ENCODE measurements at regions not wholly inside any gene's neighbourhood (a gene's known extent, or its start where the extent isn't known, plus 50 kb on each side); places are given as distances from the start of the nearest gene placed in this dataset.

DNA sequence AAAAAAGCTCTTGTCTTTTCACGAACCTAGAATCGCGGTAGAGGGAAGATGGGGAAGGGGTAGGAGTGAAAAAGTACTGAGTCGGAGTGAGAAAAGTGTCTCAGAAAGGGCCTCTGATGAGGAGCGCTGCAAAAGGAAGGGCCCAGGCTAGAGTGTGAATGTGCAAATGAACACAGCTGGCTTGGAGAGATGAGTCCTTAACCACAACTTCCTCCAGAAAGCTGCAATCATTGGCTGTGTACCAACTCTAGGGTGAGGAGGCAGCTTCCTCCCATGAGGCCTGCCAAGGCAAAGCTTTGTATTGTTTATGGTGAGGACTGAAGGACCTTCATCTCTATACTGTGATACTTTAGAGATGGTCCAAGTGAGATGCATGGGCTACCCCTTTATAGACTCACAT is 566.9 kb upstream of the ANO5 start:
- H3K4me1 ChIP-seq (ENCODE audit: insufficient read depth, low read length) = no peaks in the 10 kb centered on the region
- no peaks in the 10 kb centered on the region for H3K36me3 ChIP-seq (ENCODE audit: insufficient read depth, low read length)
- no peak overlapping the region for H3K27ac ChIP-seq (ENCODE audit: low read depth, low read length)
- H3K9ac ChIP-seq (ENCODE audit: low read depth, low read length) = no peak overlapping the region
- no peaks in the 10 kb centered on the region for H3K27me3 ChIP-seq (ENCODE audit: insufficient read depth, low read length)
- 95% methylated on average over 5 of the region's 5 CpGs for WGBS
- no peak overlapping the region for H3K4me3 ChIP-seq (ENCODE audit: low read length)
- H3K9me3 ChIP-seq (ENCODE audit: insufficient read depth, low read depth, low read length) = no peaks in the 10 kb centered on the region

DNA sequence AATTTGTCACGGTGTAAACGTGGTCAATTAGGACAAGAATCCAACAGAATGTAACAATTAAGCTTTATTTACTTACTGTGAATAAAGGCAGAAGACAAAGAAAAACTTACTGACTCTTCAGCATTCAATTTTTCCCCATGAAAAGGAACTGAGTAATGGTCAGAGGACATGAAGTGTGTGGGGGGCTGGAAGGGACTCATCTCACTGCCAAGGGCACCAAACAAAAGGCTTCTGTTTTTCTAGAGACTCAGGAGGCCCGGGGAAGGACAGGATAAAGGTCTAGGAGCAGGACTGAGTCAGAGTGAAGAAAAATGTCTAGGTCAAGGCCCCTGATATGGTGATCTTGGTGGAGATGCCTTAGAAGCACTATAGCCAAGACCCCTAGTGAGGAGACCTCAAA is 564.2 kb upstream of the ANO5 start:
- no peak overlapping the region for H3K27ac ChIP-seq (ENCODE audit: low read depth, low read length)
- 78% methylated on average over 3 of the region's 3 CpGs for WGBS

DNA sequence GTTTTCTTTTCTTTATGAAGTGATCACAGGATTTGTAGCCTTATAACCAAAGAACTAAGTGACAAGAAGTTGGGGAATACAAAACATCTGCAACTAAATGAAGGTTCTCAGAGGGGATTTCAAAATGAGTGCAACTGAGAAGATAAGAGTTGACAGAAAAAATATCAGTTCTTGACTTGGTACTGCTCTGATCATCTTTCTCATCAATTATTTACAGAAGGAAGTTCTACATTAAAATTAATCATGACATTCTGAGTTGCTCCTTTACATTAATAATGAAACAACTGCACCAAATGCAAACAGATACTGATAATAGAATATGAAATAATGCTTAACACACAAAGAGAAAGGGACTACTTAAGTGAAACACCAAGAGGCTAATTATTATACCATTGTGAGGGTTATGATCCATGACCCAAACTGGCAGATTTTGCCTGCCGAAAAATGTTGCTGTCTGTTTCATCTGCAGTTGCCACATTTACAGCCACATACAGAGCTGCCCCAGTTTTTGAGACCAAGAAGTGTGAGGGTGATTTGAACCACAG is 561.9 kb upstream of the ANO5 start:
- no peaks in the 10 kb centered on the region for H3K4me1 ChIP-seq (ENCODE audit: insufficient read depth, low read length)
- H3K36me3 ChIP-seq (ENCODE audit: insufficient read depth, low read length) = no peaks in the 10 kb centered on the region
- H3K4me3 ChIP-seq (ENCODE audit: low read length) = no peak overlapping the region
- H3K9ac ChIP-seq (ENCODE audit: low read depth, low read length) = no peak overlapping the region
- 96% methylated on average over 1 of the region's 1 CpG for WGBS
- H3K27me3 ChIP-seq (ENCODE audit: insufficient read depth, low read length) = no peaks in the 10 kb centered on the region
- no peak overlapping the region for H3K27ac ChIP-seq (ENCODE audit: low read depth, low read length)
- H3K9me3 ChIP-seq (ENCODE audit: insufficient read depth, low read depth, low read length) = no peaks in the 10 kb centered on the region

More for the DNA sequence above, 564.2 kb upstream of the ANO5 start:
- no peaks in the 10 kb centered on the region for H3K9me3 ChIP-seq (ENCODE audit: insufficient read depth, low read depth, low read length)
- no peaks in the 10 kb centered on the region for H3K36me3 ChIP-seq (ENCODE audit: insufficient read depth, low read length)
- H3K4me1 ChIP-seq (ENCODE audit: insufficient read depth, low read length) = no peaks in the 10 kb centered on the region
- no peaks in the 10 kb centered on the region for H3K27me3 ChIP-seq (ENCODE audit: insufficient read depth, low read length)
- no peak overlapping the region for H3K4me3 ChIP-seq (ENCODE audit: low read length)
- H3K9ac ChIP-seq (ENCODE audit: low read depth, low read length) = no peak overlapping the region

DNA sequence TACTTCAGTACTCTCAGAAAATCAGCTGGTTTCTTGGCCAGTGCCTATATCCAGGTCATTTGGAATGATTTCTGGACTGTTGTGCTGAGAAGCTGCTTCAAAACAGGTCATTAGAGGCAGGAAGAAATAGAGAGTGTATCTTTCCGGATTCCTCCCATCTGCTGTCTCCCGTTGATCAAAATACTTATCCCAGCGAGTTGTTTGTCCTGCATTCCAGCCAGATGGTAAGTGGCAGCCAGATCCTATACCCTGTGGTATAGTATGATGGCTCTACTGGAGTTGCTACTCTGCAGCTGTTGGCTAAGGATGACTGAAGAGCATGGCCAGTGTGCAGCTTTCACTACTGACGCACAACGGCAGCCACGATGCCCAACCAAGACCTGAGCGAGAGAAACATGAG is 560.9 kb upstream of the ANO5 start:
- no peak overlapping the region for H3K4me3 ChIP-seq (ENCODE audit: low read length)
- no peaks in the 10 kb centered on the region for H3K4me1 ChIP-seq (ENCODE audit: insufficient read depth, low read length)
- no peaks in the 10 kb centered on the region for H3K9me3 ChIP-seq (ENCODE audit: insufficient read depth, low read depth, low read length)
- H3K36me3 ChIP-seq (ENCODE audit: insufficient read depth, low read length) = no peaks in the 10 kb centered on the region
- H3K27me3 ChIP-seq (ENCODE audit: insufficient read depth, low read length) = no peaks in the 10 kb centered on the region
- WGBS = 96% methylated on average over 7 of the region's 7 CpGs
- no peak overlapping the region for H3K27ac ChIP-seq (ENCODE audit: low read depth, low read length)
- no peak overlapping the region for H3K9ac ChIP-seq (ENCODE audit: low read depth, low read length)

DNA sequence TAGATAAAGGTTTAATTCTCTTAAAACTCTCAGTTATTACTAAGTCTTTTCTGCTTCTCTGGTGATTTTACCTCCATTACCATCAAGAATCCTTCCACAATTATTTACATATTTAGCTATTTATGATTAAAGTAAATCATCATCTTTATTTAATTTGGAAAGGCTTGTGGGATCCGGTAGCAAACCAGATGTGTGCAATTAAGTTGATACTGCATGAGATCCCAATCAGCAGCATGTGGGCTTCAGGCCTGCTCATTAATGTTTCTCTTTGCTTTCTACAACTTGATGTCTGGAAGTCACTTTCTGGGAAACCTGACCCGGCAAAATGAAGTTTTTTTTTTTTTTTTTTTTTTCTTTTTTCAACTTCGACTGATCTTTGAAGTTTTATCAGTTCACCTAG is 558.4 kb upstream of the ANO5 start:
- H3K36me3 ChIP-seq (ENCODE audit: insufficient read depth, low read length) = no peaks in the 10 kb centered on the region
- no peak overlapping the region for H3K27ac ChIP-seq (ENCODE audit: low read depth, low read length)
- no peaks in the 10 kb centered on the region for H3K27me3 ChIP-seq (ENCODE audit: insufficient read depth, low read length)
- H3K9ac ChIP-seq (ENCODE audit: low read depth, low read length) = no peak overlapping the region
- H3K4me1 ChIP-seq (ENCODE audit: insufficient read depth, low read length) = no peaks in the 10 kb centered on the region
- H3K9me3 ChIP-seq (ENCODE audit: insufficient read depth, low read depth, low read length) = no peaks in the 10 kb centered on the region
- no peak overlapping the region for H3K4me3 ChIP-seq (ENCODE audit: low read length)
- 92% methylated on average over 2 of the region's 3 CpGs for WGBS

DNA sequence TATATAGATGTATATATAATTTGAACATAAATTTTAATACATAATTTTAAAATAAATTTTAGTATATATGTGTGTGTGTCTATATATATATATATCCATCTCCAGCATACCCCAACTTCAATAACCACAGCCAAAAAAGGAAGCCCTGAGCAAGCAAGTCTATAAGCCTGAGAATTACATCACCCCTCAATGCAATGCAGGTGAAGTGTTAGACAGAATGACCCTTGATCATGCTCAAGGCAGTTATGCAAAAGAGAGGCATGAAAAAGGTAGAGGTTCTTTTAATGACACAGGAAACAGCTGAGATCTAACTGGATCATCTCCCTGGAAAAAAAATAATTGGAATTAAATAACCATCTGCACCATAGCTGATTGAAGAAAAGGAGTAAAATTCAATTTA is 557.9 kb upstream of the ANO5 start:
- Histone ChIP-seq H3K27ac (ENCODE audit: low read depth, low read length) (no peak overlapping the region), H3K27me3 (ENCODE audit: insufficient read depth, low read length) (no peaks in the 10 kb centered on the region), H3K4me1 (ENCODE audit: insufficient read depth, low read length) (no peaks in the 10 kb centered on the region), H3K4me3 (ENCODE audit: low read length) (no peak overlapping the region), H3K9ac (ENCODE audit: low read depth, low read length) (no peak overlapping the region), H3K36me3 (ENCODE audit: insufficient read depth, low read length) (no peaks in the 10 kb centered on the region), H3K9me3 (ENCODE audit: insufficient read depth, low read depth, low read length) (no peaks in the 10 kb centered on the region)

DNA sequence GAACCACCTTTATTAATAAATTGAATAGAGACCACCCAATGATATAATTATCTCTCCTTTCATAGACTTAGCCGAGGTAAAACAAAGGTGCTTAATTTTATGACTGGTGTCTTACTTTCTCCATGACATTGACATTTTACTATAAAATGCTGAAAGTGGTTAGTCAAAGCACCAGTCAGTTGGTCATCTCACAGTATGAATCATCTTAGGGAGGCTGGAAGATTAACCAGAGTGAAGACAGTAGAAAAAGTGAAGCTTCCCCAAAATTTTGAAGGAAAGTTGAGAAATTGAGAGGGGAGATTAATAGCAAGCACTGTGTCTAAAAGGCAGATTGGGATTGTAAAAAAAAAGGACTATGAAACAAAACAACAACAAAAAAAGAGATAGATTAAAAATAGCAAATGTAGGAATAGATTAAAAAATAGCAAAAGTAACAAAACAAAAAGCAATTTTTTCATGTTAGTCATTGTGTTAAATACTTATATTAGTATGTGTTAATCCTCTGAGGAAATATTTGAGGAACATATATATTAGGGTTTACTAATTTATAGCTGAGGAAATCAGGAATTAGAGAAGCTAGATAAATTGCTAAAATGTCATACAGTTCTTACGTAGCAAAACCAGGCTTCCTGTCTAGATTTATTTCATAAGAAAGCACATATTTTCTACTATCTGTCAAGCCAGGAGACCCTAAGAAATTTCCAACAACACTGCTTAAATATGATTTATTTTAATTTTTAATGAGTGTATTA is 557.3 kb upstream of the ANO5 start:
- H3K9me3 ChIP-seq (ENCODE audit: insufficient read depth, low read depth, low read length) = no peaks in the 10 kb centered on the region
- no peak overlapping the region for H3K4me3 ChIP-seq (ENCODE audit: low read length)
- H3K4me1 ChIP-seq (ENCODE audit: insufficient read depth, low read length) = no peaks in the 10 kb centered on the region
- no peak overlapping the region for H3K27ac ChIP-seq (ENCODE audit: low read depth, low read length)
- 100% methylated on average over 1 of the region's 2 CpGs for WGBS
- H3K9ac ChIP-seq (ENCODE audit: low read depth, low read length) = no peak overlapping the region
- H3K27me3 ChIP-seq (ENCODE audit: insufficient read depth, low read length) = no peaks in the 10 kb centered on the region
- no peaks in the 10 kb centered on the region for H3K36me3 ChIP-seq (ENCODE audit: insufficient read depth, low read length)

DNA sequence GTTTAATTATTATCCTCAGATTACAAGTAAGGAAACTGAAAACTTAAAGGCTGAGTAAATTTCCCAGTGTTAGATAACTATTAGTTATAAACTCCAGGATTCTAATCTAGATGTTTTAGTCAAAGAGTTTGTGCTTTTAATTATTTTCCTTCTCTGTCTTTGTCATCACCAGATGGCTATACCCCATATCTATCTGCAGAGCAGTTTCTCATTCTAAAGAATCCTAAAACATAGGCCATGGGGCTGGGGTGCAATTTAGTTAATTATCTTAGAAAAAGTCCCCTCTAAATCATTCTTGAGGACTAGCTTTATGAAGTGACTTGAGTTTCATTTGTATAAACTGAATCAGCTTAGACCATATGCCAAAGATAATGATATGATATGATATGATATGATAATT is 556.3 kb upstream of the ANO5 start:
- H3K9me3 ChIP-seq (ENCODE audit: insufficient read depth, low read depth, low read length) = no peaks in the 10 kb centered on the region
- H3K27me3 ChIP-seq (ENCODE audit: insufficient read depth, low read length) = no peaks in the 10 kb centered on the region
- H3K9ac ChIP-seq (ENCODE audit: low read depth, low read length) = no peak overlapping the region
- no peaks in the 10 kb centered on the region for H3K4me1 ChIP-seq (ENCODE audit: insufficient read depth, low read length)
- H3K4me3 ChIP-seq (ENCODE audit: low read length) = no peak overlapping the region
- no peak overlapping the region for H3K27ac ChIP-seq (ENCODE audit: low read depth, low read length)
- no peaks in the 10 kb centered on the region for H3K36me3 ChIP-seq (ENCODE audit: insufficient read depth, low read length)

DNA sequence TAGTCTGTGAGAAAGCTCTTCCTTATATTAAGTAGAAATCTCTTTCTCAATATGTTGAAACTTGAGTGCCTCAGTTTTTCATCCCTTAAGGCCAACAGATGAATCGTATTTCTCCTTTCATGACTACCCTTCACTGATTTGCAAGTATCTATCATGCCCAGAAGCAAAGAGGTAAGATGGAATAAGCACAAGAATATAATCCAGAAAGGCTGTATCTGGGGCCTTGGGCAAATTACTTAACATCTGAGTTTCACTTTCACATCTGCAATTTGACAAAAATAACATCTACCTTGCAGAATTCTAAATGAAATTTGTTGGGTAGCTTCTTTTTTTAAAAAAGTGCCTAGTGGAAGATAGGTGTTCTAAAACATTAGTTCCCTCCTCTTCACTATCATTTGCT is 552.4 kb upstream of the ANO5 start:
- Histone ChIP-seq H3K9ac (ENCODE audit: low read depth, low read length) (no peak overlapping the region), H3K4me3 (ENCODE audit: low read length) (no peak overlapping the region), H3K9me3 (ENCODE audit: insufficient read depth, low read depth, low read length) (peaks cover 2% of the 10 kb centered on the region; the same call in 1 of the 2 replicates), H3K4me1 (ENCODE audit: insufficient read depth, low read length) (no peaks in the 10 kb centered on the region), H3K27ac (ENCODE audit: low read depth, low read length) (no peak overlapping the region), H3K27me3 (ENCODE audit: insufficient read depth, low read length) (no peaks in the 10 kb centered on the region), H3K36me3 (ENCODE audit: insufficient read depth, low read length) (no peaks in the 10 kb centered on the region)
- WGBS = 71% methylated on average over 1 of the region's 1 CpG

DNA sequence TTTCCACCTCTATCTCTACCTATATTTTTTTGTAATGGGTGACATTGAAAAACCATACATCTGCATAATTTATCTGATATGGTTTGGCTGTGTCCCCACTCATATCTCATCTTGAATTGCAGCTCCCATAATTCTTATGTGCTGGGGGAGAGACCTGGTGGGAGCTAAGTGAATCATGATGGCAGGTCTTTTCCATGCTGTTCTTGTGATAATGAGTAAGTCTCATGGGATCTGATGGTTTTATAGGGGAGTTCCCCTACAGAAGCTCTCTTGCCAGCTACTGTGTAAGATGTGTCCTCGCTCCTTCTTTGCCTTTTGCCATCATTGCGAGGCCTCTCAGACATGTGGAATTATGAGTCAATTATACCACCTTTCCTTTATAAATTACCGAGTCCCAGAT is 551.0 kb upstream of the ANO5 start:
- Histone ChIP-seq H3K36me3 (ENCODE audit: insufficient read depth, low read length) (no peaks in the 10 kb centered on the region), H3K4me3 (ENCODE audit: low read length) (no peak overlapping the region), H3K9me3 (ENCODE audit: insufficient read depth, low read depth, low read length) (peaks cover 2% of the 10 kb centered on the region; the same call in 1 of the 2 replicates), H3K4me1 (ENCODE audit: insufficient read depth, low read length) (no peaks in the 10 kb centered on the region), H3K9ac (ENCODE audit: low read depth, low read length) (no peak overlapping the region), H3K27me3 (ENCODE audit: insufficient read depth, low read length) (no peaks in the 10 kb centered on the region), H3K27ac (ENCODE audit: low read depth, low read length) (no peak overlapping the region)
- WGBS = 100% methylated on average over 2 of the region's 3 CpGs

DNA sequence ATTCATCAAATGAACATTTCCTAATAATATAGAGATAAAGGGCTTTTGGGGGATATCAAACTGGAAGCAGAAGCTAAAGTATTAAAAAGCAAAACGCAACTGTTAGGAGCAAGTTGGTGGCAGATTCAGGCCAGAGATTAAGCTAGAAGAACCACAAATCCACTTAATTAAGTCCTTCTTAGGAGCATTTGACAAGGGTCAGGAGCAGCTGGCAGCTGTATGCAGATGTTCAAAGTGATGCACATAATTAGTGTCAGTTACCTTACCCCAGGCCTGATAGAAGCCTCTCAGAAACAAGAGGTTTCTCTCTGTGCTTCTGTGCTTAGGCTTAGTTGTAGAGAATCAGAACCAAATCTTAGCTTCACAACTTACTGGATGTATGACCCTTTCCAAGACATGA is 546.5 kb upstream of the ANO5 start:
- H3K27me3 ChIP-seq (ENCODE audit: insufficient read depth, low read length) = no peaks in the 10 kb centered on the region
- 91% methylated on average over 1 of the region's 1 CpG for WGBS
- no peak overlapping the region for H3K9ac ChIP-seq (ENCODE audit: low read depth, low read length)
- H3K36me3 ChIP-seq (ENCODE audit: insufficient read depth, low read length) = no peaks in the 10 kb centered on the region
- H3K4me3 ChIP-seq (ENCODE audit: low read length) = no peak overlapping the region
- no peak overlapping the region for H3K27ac ChIP-seq (ENCODE audit: low read depth, low read length)
- no peaks in the 10 kb centered on the region for H3K4me1 ChIP-seq (ENCODE audit: insufficient read depth, low read length)
- peaks cover 2% of the 10 kb centered on the region; the same call in 1 of the 2 replicates for H3K9me3 ChIP-seq (ENCODE audit: insufficient read depth, low read depth, low read length)

DNA sequence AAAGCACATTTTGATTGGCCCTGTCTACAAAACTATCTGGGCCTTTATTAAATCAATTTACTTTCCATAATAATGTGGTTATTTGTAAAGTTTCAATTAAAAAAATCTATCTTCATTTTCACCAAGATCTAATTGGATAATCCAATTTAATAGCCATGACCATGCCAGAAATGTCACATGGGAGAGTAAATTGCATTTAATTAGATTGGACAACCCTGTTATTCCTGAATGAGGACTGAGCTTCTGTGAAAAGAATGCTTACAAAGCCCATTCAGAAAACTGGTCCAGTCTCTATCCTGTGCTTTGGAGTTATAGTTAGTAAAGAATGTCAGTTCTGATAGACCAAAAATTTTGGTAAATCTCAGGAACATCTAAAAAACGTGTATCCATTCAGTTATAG is 541.9 kb upstream of the ANO5 start:
- WGBS = 92% methylated on average over 1 of the region's 1 CpG
- H3K9me3 ChIP-seq (ENCODE audit: insufficient read depth, low read depth, low read length) = no peaks in the 10 kb centered on the region
- no peaks in the 10 kb centered on the region for H3K27me3 ChIP-seq (ENCODE audit: insufficient read depth, low read length)
- H3K4me3 ChIP-seq (ENCODE audit: low read length) = no peak overlapping the region
- no peak overlapping the region for H3K9ac ChIP-seq (ENCODE audit: low read depth, low read length)
- no peaks in the 10 kb centered on the region for H3K36me3 ChIP-seq (ENCODE audit: insufficient read depth, low read length)
- no peak overlapping the region for H3K27ac ChIP-seq (ENCODE audit: low read depth, low read length)
- no peaks in the 10 kb centered on the region; the same call in 1 of the 2 replicates for H3K4me1 ChIP-seq (ENCODE audit: insufficient read depth, low read length)
